Endothelial cell (in vitro differentiated cells): ENCODE measurements at regions not wholly inside any gene's neighbourhood (a gene's known extent, or its start where the extent isn't known, plus 50 kb on each side); places are given as distances from the start of the nearest gene placed in this dataset.
"Not testable (repeated sequence)": the region's sequence is repeated elsewhere in the genome, so short reads cannot be mapped to it uniquely, and the experiment has no call there.

Experiments
- DNase-seq: peaks from one replicate; pipeline ENCODE4 v3.0.0; 2021; ENCODE audit warnings: low spot score
- H3K27ac Mint-ChIP-seq: one replicate; pipeline ENCODE4 v1.8.0; 2021; ENCODE audit warnings: mixed read lengths, inconsistent platforms; ENCODE audit not compliant: unreplicated experiment
- H3K27me3 Mint-ChIP-seq: one replicate; pipeline ENCODE4 v1.8.0; 2021; ENCODE audit warnings: mild to moderate bottlenecking, moderate library complexity, mixed read lengths, inconsistent platforms; ENCODE audit not compliant: unreplicated experiment
- H3K36me3 Mint-ChIP-seq: one replicate; pipeline ENCODE4 v1.8.0; 2021; ENCODE audit warnings: mild to moderate bottlenecking, low read depth, mixed read lengths, inconsistent platforms; ENCODE audit not compliant: unreplicated experiment
- H3K4me1 Mint-ChIP-seq: one replicate; pipeline ENCODE4 v1.8.0; 2021; ENCODE audit warnings: mild to moderate bottlenecking, mixed read lengths, inconsistent platforms; ENCODE audit not compliant: unreplicated experiment
- H3K4me3 Mint-ChIP-seq: one replicate; pipeline ENCODE4 v1.8.0; 2021; ENCODE audit warnings: mild to moderate bottlenecking, mixed read lengths, inconsistent platforms; ENCODE audit not compliant: unreplicated experiment
- H3K9me3 Mint-ChIP-seq: one replicate; pipeline ENCODE4 v1.8.0; 2021; ENCODE audit warnings: mixed read lengths, inconsistent platforms; ENCODE audit not compliant: unreplicated experiment
- TF ChIP-seq, protein P1 (sequence below): fragments of 200-600 bp; sonication (generic); IDR thresholded peaks from one replicate; pipeline ENCODE4 v1.5.0; 2021; ENCODE audit warnings: antibody characterized with exemption; ENCODE audit not compliant: unreplicated experiment

DNA sequence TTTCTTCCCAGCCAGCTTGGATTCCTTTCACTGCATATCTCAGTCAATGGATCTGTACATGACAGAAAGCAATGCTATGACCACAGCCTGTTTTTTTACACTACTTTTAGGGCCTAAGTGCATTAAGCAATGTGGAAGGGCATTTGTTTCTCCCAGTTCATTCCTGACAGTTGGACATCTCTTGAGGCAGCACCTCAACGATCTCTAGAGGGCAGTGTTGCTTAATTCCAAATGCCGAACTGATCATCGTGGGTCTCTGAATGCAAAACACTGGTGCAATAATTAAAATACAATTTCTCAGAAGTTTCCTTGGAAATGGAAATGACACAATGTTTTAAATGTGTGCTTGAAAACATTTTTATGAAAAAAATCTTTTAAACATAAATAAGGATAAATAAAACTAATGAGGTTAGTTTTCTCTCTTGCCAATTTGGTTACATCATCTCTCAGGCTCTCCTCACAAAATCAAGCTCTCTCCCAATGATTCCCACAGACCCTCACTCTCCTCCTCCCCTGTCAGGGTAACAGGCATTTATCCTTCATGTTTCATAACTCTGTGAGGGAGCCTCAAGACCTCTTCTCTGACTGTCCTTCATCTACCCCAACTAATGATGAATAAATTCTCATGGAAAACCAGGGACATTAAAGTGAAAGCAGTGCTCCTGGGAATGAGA lies 192.4 kb upstream of the SLC16A7 start:
- H3K9me3 Mint-ChIP-seq, result no peaks in the 10 kb centered on the region
- no peak overlapping the region for H3K4me3 Mint-ChIP-seq
- H3K36me3 Mint-ChIP-seq, result no peaks in the 10 kb centered on the region
- TF ChIP-seq, protein P1, sequence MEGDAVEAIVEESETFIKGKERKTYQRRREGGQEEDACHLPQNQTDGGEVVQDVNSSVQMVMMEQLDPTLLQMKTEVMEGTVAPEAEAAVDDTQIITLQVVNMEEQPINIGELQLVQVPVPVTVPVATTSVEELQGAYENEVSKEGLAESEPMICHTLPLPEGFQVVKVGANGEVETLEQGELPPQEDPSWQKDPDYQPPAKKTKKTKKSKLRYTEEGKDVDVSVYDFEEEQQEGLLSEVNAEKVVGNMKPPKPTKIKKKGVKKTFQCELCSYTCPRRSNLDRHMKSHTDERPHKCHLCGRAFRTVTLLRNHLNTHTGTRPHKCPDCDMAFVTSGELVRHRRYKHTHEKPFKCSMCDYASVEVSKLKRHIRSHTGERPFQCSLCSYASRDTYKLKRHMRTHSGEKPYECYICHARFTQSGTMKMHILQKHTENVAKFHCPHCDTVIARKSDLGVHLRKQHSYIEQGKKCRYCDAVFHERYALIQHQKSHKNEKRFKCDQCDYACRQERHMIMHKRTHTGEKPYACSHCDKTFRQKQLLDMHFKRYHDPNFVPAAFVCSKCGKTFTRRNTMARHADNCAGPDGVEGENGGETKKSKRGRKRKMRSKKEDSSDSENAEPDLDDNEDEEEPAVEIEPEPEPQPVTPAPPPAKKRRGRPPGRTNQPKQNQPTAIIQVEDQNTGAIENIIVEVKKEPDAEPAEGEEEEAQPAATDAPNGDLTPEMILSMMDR, result peak; percentile 64
- DNase-seq, result peak; percentile 51
- no peaks in the 10 kb centered on the region for H3K27me3 Mint-ChIP-seq
- no peaks in the 10 kb centered on the region for H3K4me1 Mint-ChIP-seq
- no peak overlapping the region for H3K27ac Mint-ChIP-seq

DNA sequence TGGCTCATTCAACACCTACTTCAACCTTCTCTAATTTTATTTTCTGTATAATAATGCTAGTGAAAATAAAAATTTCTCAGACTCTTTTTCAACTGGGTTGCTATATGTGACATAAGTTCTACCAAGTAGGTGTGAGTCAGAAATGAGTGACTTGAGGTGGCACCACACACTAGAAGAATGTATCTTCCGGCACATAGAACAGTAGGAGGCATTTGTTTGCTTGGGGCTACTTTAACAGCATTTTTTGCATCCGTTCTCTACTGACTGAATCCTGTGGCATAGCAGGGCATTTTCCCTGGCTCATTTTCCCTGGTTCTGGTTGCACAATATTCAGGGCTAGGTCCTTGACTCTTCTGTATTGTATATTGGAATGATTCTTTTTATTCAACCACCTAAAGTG lies 194.0 kb upstream of the SLC16A7 start:
- H3K36me3 Mint-ChIP-seq, result no peaks in the 10 kb centered on the region
- H3K27me3 Mint-ChIP-seq, result no peaks in the 10 kb centered on the region
- TF ChIP-seq, protein P1, result no peak
- no peaks in the 10 kb centered on the region for H3K4me1 Mint-ChIP-seq
- no peaks in the 10 kb centered on the region for H3K9me3 Mint-ChIP-seq
- DNase-seq, result no peak
- no peak overlapping the region for H3K4me3 Mint-ChIP-seq
- H3K27ac Mint-ChIP-seq, result no peak overlapping the region

DNA sequence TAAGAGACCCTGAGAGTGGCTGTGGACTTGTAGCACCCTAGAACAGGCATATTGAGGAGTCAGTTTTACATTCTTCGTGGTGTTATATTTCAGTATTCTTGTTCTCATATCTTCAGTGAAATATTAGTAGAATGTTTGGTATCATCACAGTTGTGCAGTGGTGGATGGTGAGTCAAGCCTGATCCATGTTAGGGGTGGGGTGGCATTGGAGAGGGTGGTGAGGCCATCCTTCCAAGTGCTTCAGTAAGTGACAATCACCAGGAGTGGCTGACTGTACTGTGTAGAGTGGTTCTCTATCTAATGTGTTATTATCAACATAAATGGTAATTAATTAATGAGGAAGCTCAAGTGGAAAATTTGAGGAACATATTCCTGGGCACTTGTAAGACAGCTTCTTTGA lies 197.7 kb upstream of the SLC16A7 start:
- no peak for DNase-seq
- H3K4me3 Mint-ChIP-seq, result no peak overlapping the region
- H3K4me1 Mint-ChIP-seq, result no peaks in the 10 kb centered on the region
- H3K36me3 Mint-ChIP-seq, result no peaks in the 10 kb centered on the region
- no peaks in the 10 kb centered on the region for H3K27me3 Mint-ChIP-seq
- no peak overlapping the region for H3K27ac Mint-ChIP-seq
- TF ChIP-seq, protein P1, result no peak
- no peaks in the 10 kb centered on the region for H3K9me3 Mint-ChIP-seq

DNA sequence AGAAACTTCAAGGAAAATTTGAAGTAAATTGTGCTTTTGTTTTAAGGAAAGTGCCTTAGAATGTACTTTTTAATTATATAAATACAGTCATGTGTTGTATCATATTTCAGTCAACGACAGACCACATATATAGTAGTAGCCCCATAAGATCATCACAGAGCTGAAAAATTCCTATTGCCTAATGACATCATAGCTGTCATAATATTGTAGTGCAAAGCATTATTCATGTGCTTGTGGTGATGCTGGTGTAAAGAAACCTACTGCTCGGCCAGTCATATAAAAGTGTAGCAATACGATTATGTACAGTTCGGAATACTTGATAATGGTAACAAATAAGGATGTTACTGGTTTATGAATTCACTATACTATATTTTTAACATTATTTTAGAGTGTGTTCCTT lies 198.9 kb upstream of the SLC16A7 start:
- no peak for DNase-seq
- no peaks in the 10 kb centered on the region for H3K27me3 Mint-ChIP-seq
- H3K4me1 Mint-ChIP-seq, result no peaks in the 10 kb centered on the region
- H3K9me3 Mint-ChIP-seq, result no peaks in the 10 kb centered on the region
- TF ChIP-seq, protein P1, result no peak
- no peak overlapping the region for H3K4me3 Mint-ChIP-seq
- H3K27ac Mint-ChIP-seq, result no peak overlapping the region
- no peaks in the 10 kb centered on the region for H3K36me3 Mint-ChIP-seq

DNA sequence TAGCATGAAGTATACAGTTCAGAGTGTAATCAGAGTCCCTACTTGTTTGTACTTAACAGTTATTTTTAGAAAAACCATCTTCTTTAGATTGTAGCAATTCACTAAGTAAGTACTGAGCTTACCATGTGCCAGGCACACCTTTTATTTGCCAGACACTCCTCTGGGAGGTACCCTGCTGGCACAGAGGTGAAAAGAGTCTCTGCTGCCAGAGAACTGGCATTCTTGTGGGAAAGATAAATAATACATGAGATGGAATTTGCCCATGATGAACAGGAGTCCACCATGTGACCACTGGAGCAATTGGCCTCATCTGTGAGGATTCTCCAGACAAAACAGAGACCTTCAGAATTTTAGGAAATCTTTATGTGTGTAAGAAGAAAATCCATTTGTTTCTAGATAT lies 199.3 kb upstream of the SLC16A7 start:
- no peaks in the 10 kb centered on the region for H3K36me3 Mint-ChIP-seq
- H3K4me3 Mint-ChIP-seq, result no peak overlapping the region
- no peaks in the 10 kb centered on the region for H3K4me1 Mint-ChIP-seq
- no peak for DNase-seq
- no peaks in the 10 kb centered on the region for H3K9me3 Mint-ChIP-seq
- TF ChIP-seq, protein P1, result no peak
- no peak overlapping the region for H3K27ac Mint-ChIP-seq
- H3K27me3 Mint-ChIP-seq, result no peaks in the 10 kb centered on the region

DNA sequence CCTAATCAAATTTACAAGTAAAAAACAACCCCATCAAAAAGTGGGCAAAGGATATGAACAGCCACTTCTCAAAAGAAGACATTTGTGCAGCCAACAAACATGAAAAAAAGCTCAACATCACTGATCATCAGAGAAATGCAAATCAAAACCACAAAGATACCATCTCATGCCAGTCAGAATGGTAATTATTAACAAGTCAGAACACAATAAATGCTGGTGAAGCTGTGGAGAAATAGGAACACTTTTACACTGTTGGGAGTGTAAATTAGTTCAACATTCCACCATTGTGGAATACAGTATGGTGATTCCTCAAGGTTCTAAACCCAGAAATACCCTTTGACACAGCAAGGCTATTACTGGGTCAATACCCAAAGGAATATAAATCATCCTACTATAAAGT lies 200.5 kb upstream of the SLC16A7 start:
- not testable (repeated sequence) for H3K4me3 Mint-ChIP-seq, H3K36me3 Mint-ChIP-seq, H3K9me3 Mint-ChIP-seq, H3K27ac Mint-ChIP-seq, H3K4me1 Mint-ChIP-seq, H3K27me3 Mint-ChIP-seq, DNase-seq
